H9 (cell line): ENCODE measurements at regions not wholly inside any gene's neighbourhood (a gene's known extent, or its start where the extent isn't known, plus 50 kb on each side); places are given as distances from the start of the nearest gene placed in this dataset.

ENCODE experiments used
- DNase-seq: peaks from one replicate; pipeline ENCODE4 v3.0.0-alpha.2; 2017
- H2AFZ ChIP-seq: one replicate; pipeline ENCODE4 v1.6.1; 2013; ENCODE audit warnings: mild to moderate bottlenecking, low read length, control low read depth, moderate library complexity
- H2AK5ac ChIP-seq: 2 replicates; pipeline ENCODE4 v1.6.1; 2013; ENCODE audit warnings: low read length, control low read depth, mixed read lengths; ENCODE audit not compliant: insufficient read length
- H2BK120ac ChIP-seq: one replicate; pipeline ENCODE4 v1.6.1; 2013; ENCODE audit warnings: low read depth, mild to moderate bottlenecking, low read length, control low read depth, inconsistent platforms; ENCODE audit not compliant: poor library complexity, severe bottlenecking
- H2BK12ac ChIP-seq: 2 replicates; pipeline ENCODE4 v1.6.1; 2013; ENCODE audit warnings: low read length, control low read depth, mixed read lengths, low read depth; ENCODE audit not compliant: insufficient read length
- H2BK15ac ChIP-seq: 2 replicates; pipeline ENCODE4 v1.6.1; 2013; ENCODE audit warnings: low read depth, low read length, control low read depth
- H2BK20ac ChIP-seq: one replicate; pipeline ENCODE4 v1.6.1; 2013; ENCODE audit warnings: low read depth, mild to moderate bottlenecking, low read length, control low read depth, inconsistent platforms; ENCODE audit not compliant: poor library complexity, severe bottlenecking
- H2BK5ac ChIP-seq: 2 replicates; pipeline ENCODE4 v1.6.1; 2013; ENCODE audit warnings: low read length, control low read depth, mixed read lengths; ENCODE audit not compliant: insufficient read length
- H3K14ac ChIP-seq: 2 replicates; pipeline ENCODE4 v1.6.1; 2013; ENCODE audit warnings: low read length, control low read depth; ENCODE audit not compliant: insufficient read depth
- H3K18ac ChIP-seq: 2 replicates; pipeline ENCODE4 v1.6.1; 2013; ENCODE audit warnings: low read depth, mild to moderate bottlenecking, mixed read lengths, low read length, control low read depth; ENCODE audit not compliant: insufficient read length
- H3K23ac ChIP-seq: 2 replicates; pipeline ENCODE4 v1.6.1; 2013; ENCODE audit warnings: low read length, control low read depth, mixed read lengths, low read depth; ENCODE audit not compliant: insufficient read length
- H3K23me2 ChIP-seq: 2 replicates; pipeline ENCODE4 v1.6.1; 2013; ENCODE audit warnings: low read depth, mild to moderate bottlenecking, mixed read lengths, low read length, control low read depth; ENCODE audit not compliant: insufficient read length, poor library complexity, severe bottlenecking
- H3K27ac ChIP-seq: 2 replicates; pipeline ENCODE4 v1.5.1; 2013; ENCODE audit warnings: low read length, control low read depth, mixed read lengths, low read depth; ENCODE audit not compliant: insufficient read length
- H3K27me3 ChIP-seq: 2 replicates; pipeline ENCODE4 v1.6.1; 2013; ENCODE audit warnings: low read length, control low read depth, inconsistent platforms; ENCODE audit not compliant: insufficient read depth
- H3K4ac ChIP-seq: 2 replicates; pipeline ENCODE4 v1.6.1; 2013; ENCODE audit warnings: low read depth, mild to moderate bottlenecking, control low read depth, inconsistent platforms, low read length, moderate library complexity
- H3K4me1 ChIP-seq: 2 replicates; pipeline ENCODE4 v1.6.1; 2013; ENCODE audit warnings: low read length, control low read depth, inconsistent platforms; ENCODE audit not compliant: insufficient read depth
- H3K4me2 ChIP-seq: 2 replicates; pipeline ENCODE4 v1.6.1; 2013; ENCODE audit warnings: low read length, control low read depth, mixed read lengths; ENCODE audit not compliant: insufficient read length, insufficient read depth
- H3K56ac ChIP-seq: 2 replicates; pipeline ENCODE4 v1.6.1; 2013; ENCODE audit warnings: low read depth, mild to moderate bottlenecking, mixed read lengths, low read length, control low read depth; ENCODE audit not compliant: insufficient read length
- H3K79me1 ChIP-seq: 2 replicates; pipeline ENCODE4 v1.6.1; 2013; ENCODE audit warnings: low read depth, mild to moderate bottlenecking, moderate library complexity, low read length, control low read depth, inconsistent platforms; ENCODE audit not compliant: insufficient read depth, poor library complexity, severe bottlenecking
- H3K79me2 ChIP-seq: 2 replicates; pipeline ENCODE4 v1.6.1; 2013; ENCODE audit warnings: low read length, control low read depth, inconsistent platforms; ENCODE audit not compliant: insufficient read depth
- H3K9ac ChIP-seq: 2 replicates; pipeline ENCODE4 v1.6.1; 2013; ENCODE audit warnings: low read length, control low read depth, mixed read lengths; ENCODE audit not compliant: insufficient read length; ENCODE audit errors: extremely low read depth
- H3K9me3 ChIP-seq: one replicate; pipeline ENCODE4 v1.6.1; 2013; ENCODE audit warnings: low read depth, low read length, inconsistent platforms; ENCODE audit not compliant: control insufficient read depth
- H3T11ph ChIP-seq: one replicate; pipeline ENCODE4 v1.6.1; 2013; ENCODE audit warnings: mild to moderate bottlenecking, low read length, control low read depth, inconsistent platforms
- H4K20me1 ChIP-seq: one replicate; pipeline ENCODE4 v1.6.1; 2013; ENCODE audit not compliant: control insufficient read depth, insufficient read length, insufficient read depth
- H4K5ac ChIP-seq: 2 replicates; pipeline ENCODE4 v1.6.1; 2013; ENCODE audit warnings: low read depth, mild to moderate bottlenecking, mixed read lengths, low read length, control low read depth; ENCODE audit not compliant: insufficient read length
- H4K8ac ChIP-seq: replicated peaks from 2 replicates; pipeline ENCODE4 v1.6.1; 2013; ENCODE audit warnings: low read length, control low read depth, mixed read lengths, low read depth; ENCODE audit not compliant: insufficient read length
- H4K91ac ChIP-seq: 2 replicates; pipeline ENCODE4 v1.6.1; 2013; ENCODE audit warnings: low read depth, mild to moderate bottlenecking, moderate library complexity, mixed read lengths, low read length, control low read depth; ENCODE audit not compliant: insufficient read length
- H3K27ac Mint-ChIP-seq, 3 experiments: 2 replicates in 2 of 3; 3 replicates in 1 of 3; pipeline ENCODE4 v1.8.0; 2020 to 2021; ENCODE audit warnings: mixed read lengths in 3 of 3, mild to moderate bottlenecking in 1 of 3, moderate library complexity in 1 of 3
- H3K27me3 Mint-ChIP-seq: 2 replicates; pipeline ENCODE4 v1.8.0; 2021; ENCODE audit warnings: low read depth, mild to moderate bottlenecking, moderate library complexity, mixed read lengths
- H3K36me3 Mint-ChIP-seq, 3 experiments: 2 replicates in 2 of 3; 3 replicates in 1 of 3; pipeline ENCODE4 v1.8.0; 2020 to 2021; ENCODE audit warnings: low read depth in 3 of 3, mixed read lengths in 3 of 3; ENCODE audit not compliant: insufficient read depth in 1 of 3
- H3K4me1 Mint-ChIP-seq, 2 experiments: 2 replicates each; pipeline ENCODE4 v1.8.0; 2020; ENCODE audit warnings: mixed read lengths in 2 of 2
- H3K4me3 Mint-ChIP-seq, 2 experiments: 2 replicates in 1 of 2; 3 replicates in 1 of 2; pipeline ENCODE4 v1.8.0; 2020 to 2021; ENCODE audit warnings: mild to moderate bottlenecking in 2 of 2, mixed read lengths in 2 of 2, moderate library complexity in 1 of 2
- H3K9me3 Mint-ChIP-seq, 2 experiments: 2 replicates in 1 of 2; 3 replicates in 1 of 2; pipeline ENCODE4 v1.8.0; 2020; ENCODE audit warnings: mild to moderate bottlenecking in 2 of 2, mixed read lengths in 2 of 2, moderate library complexity in 1 of 2
- WGBS: extraction: QIAGEN DNeasy Blood & Tissue Kit; methylation state at CpG from one replicate; pipeline ENCODE4 v1.1.7; 2013; ENCODE audit warnings: missing lambda C conversion rate, low lambda C conversion rate, mixed read lengths; ENCODE audit not compliant: insufficient read length; ENCODE audit errors: extremely low coverage; 5-methylcytosine and 5-hydroxymethylcytosine counted together
- TF ChIP-seq, protein P1 (sequence below): fragments of 200-600 bp; sonication (generic); conservative IDR thresholded peaks from 3 replicates; pipeline ENCODE4 v1.8.0; 2021; ENCODE audit warnings: antibody characterized with exemption, mild to moderate bottlenecking

DNA sequence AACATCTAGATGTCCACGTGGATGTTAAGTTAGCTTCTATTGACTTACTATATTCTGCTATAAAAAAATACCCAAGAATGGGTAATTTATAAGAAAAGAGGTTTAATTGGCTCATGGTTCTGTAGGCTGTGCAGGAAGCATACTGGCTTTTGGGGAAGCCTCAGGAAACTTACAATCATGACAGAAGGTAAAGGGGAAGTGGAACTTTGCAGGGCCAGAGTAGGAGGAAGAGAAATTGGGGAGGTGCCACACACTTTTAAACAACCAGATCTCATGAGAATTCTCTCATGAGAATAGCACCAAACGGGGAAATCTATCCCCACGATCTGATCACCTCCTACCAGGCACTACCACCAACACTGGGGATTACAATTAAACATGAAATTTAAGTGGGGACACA is 689.3 kb downstream of the METTL15 start:
- no peak overlapping the region for H2AFZ ChIP-seq
- H3K9ac ChIP-seq = no peak overlapping the region
- Mint-ChIP-seq H3K36me3 (peaks cover 2 to 3% (median 2%) of the 10 kb centered on the region in 3 experiments; a peak in 5 of 7 replicates), H3K4me3 (no peak overlapping the region), H3K27me3 (no peaks in the 10 kb centered on the region), H3K4me1 (peaks cover 23 to 30% of the 10 kb centered on the region in 2 experiments), H3K27ac (no peak overlapping the region; a peak in 1 of 7 replicates), H3K9me3 (peaks cover 0 to under 1% of the 10 kb centered on the region in 2 experiments; a peak in 2 of 5 replicates)
- no peak overlapping the region for H3K23ac ChIP-seq
- no peak overlapping the region for H3K14ac ChIP-seq
- no peak overlapping the region for H3K4ac ChIP-seq
- H4K91ac ChIP-seq = no peak overlapping the region
- H3K56ac ChIP-seq = no peak overlapping the region
- H3K79me2 ChIP-seq = no peaks in the 10 kb centered on the region
- no peak overlapping the region for H2BK12ac ChIP-seq
- H3K79me1 ChIP-seq = no peaks in the 10 kb centered on the region
- DNase-seq = no peak
- H3K27ac ChIP-seq = no peak overlapping the region
- no peak overlapping the region for H4K5ac ChIP-seq
- H3K18ac ChIP-seq = no peak overlapping the region
- H2BK5ac ChIP-seq = no peak overlapping the region
- no peak overlapping the region for H4K8ac ChIP-seq
- no peaks in the 10 kb centered on the region for H3K27me3 ChIP-seq
- H3K4me1 ChIP-seq = peaks cover 6% of the 10 kb centered on the region; the same call in 1 of the 2 replicates
- H2BK15ac ChIP-seq = no peak overlapping the region
- H3K9me3 ChIP-seq = no peaks in the 10 kb centered on the region
- no peak overlapping the region for H2AK5ac ChIP-seq
- no peak overlapping the region for H2BK120ac ChIP-seq
- H2BK20ac ChIP-seq = no peak overlapping the region
- TF ChIP-seq, protein P1, sequence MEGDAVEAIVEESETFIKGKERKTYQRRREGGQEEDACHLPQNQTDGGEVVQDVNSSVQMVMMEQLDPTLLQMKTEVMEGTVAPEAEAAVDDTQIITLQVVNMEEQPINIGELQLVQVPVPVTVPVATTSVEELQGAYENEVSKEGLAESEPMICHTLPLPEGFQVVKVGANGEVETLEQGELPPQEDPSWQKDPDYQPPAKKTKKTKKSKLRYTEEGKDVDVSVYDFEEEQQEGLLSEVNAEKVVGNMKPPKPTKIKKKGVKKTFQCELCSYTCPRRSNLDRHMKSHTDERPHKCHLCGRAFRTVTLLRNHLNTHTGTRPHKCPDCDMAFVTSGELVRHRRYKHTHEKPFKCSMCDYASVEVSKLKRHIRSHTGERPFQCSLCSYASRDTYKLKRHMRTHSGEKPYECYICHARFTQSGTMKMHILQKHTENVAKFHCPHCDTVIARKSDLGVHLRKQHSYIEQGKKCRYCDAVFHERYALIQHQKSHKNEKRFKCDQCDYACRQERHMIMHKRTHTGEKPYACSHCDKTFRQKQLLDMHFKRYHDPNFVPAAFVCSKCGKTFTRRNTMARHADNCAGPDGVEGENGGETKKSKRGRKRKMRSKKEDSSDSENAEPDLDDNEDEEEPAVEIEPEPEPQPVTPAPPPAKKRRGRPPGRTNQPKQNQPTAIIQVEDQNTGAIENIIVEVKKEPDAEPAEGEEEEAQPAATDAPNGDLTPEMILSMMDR = no peak
- no peaks in the 10 kb centered on the region for H4K20me1 ChIP-seq
- no peak overlapping the region for H3T11ph ChIP-seq
- no peak overlapping the region for H3K4me2 ChIP-seq
- no CpG with 5 or more reads among the region's 3 CpGs for WGBS
- H3K23me2 ChIP-seq = no peaks in the 10 kb centered on the region
